Liver (tissue), 8 donors: ENCODE measurements at regions not wholly inside any gene's neighbourhood (a gene's known extent, or its start where the extent isn't known, plus 50 kb on each side); places are given as distances from the start of the nearest gene placed in this dataset.

ENCODE experiments used
- DNase-seq: peaks from one replicate; pipeline ENCODE4 v3.0.0-alpha.2; 2017; ENCODE audit warnings: low spot score
- H3K27ac ChIP-seq, 2 donors: one replicate each; pipeline ENCODE4 v1.7.0; 2013; ENCODE audit warnings: inconsistent platforms in 2 of 2, low read length in 2 of 2, control low read depth in 1 of 2, low read depth in 1 of 2, mild to moderate bottlenecking in 1 of 2
- H3K27me3 ChIP-seq, 4 donors: one replicate each; pipeline versions ENCODE4 v1.6.1 to v1.7.0; 2013; ENCODE audit warnings: low read length in 3 of 4, inconsistent platforms in 1 of 4, mild to moderate bottlenecking in 1 of 4, moderate library complexity in 1 of 4; ENCODE audit not compliant: control insufficient read depth in 4 of 4, insufficient read depth in 4 of 4
- H3K36me3 ChIP-seq, 4 donors: one replicate each; pipeline versions ENCODE4 v1.6.1 to v1.7.0; 2013; ENCODE audit warnings: low read length in 3 of 4, mild to moderate bottlenecking in 3 of 4, low read depth in 1 of 4, moderate library complexity in 1 of 4; ENCODE audit not compliant: control insufficient read depth in 4 of 4, insufficient read depth in 3 of 4
- H3K4me1 ChIP-seq, 4 donors: one replicate each; pipeline versions ENCODE4 v1.6.1 to v1.7.0; 2013; ENCODE audit warnings: low read length in 3 of 4, mild to moderate bottlenecking in 3 of 4, moderate library complexity in 1 of 4; ENCODE audit not compliant: control insufficient read depth in 4 of 4, insufficient read depth in 4 of 4
- H3K4me3 ChIP-seq, 3 donors: one replicate each; pipeline versions ENCODE4 v1.6.1 to v1.7.0; 2013; ENCODE audit warnings: low read length in 3 of 3, control low read depth in 1 of 3, low read depth in 1 of 3, mild to moderate bottlenecking in 1 of 3
- H3K9ac ChIP-seq, 2 donors: one replicate each; pipeline ENCODE4 v1.7.0; 2013; ENCODE audit warnings: low read length in 2 of 2, mild to moderate bottlenecking in 2 of 2, moderate library complexity in 2 of 2, control low read depth in 1 of 2, low read depth in 1 of 2
- H3K9me3 ChIP-seq, 4 donors: one replicate each; pipeline versions ENCODE4 v1.6.1 to v1.7.0; 2013; ENCODE audit warnings: low read length in 3 of 4; ENCODE audit not compliant: control insufficient read depth in 4 of 4
- EGR1 ChIP-seq, 2 donors: IDR thresholded peaks; 2 replicates each; pipeline ENCODE4 v1.6.1; 2016 to 2018; ENCODE audit warnings: antibody characterized with exemption in 2 of 2, low read depth in 2 of 2
- FOXA1 ChIP-seq: IDR thresholded peaks from 2 replicates; pipeline ENCODE4 v1.6.1; 2016; ENCODE audit warnings: antibody characterized with exemption
- FOXA2 ChIP-seq: IDR thresholded peaks from 2 replicates; pipeline ENCODE4 v1.6.1; 2016; ENCODE audit warnings: antibody characterized with exemption
- GABPA ChIP-seq, 2 donors: IDR thresholded peaks in 1 of 2; conservative IDR thresholded peaks in 1 of 2; 2 replicates each; pipeline ENCODE4 v1.6.1; 2016; ENCODE audit warnings: antibody characterized with exemption in 2 of 2, mild to moderate bottlenecking in 1 of 2, moderate library complexity in 1 of 2
- HNF4A ChIP-seq, 2 donors: conservative IDR thresholded peaks; 2 replicates each; pipeline ENCODE4 v1.6.1; 2016; ENCODE audit warnings: antibody characterized with exemption in 2 of 2, mild to moderate bottlenecking in 2 of 2
- HNF4G ChIP-seq: IDR thresholded peaks from 2 replicates; pipeline ENCODE4 v1.6.1; 2016; ENCODE audit warnings: antibody characterized with exemption
- JUND ChIP-seq, 2 donors: IDR thresholded peaks; 2 replicates each; pipeline ENCODE4 v1.6.1; 2016; ENCODE audit warnings: antibody characterized with exemption in 2 of 2
- NR2F2 ChIP-seq: IDR thresholded peaks from 2 replicates; pipeline ENCODE4 v1.6.1; 2016; ENCODE audit warnings: antibody characterized with exemption
- RXRA ChIP-seq, 2 donors: IDR thresholded peaks; 2 replicates each; pipeline ENCODE4 v1.6.1; 2017 to 2018; ENCODE audit warnings: antibody characterized with exemption in 2 of 2, mild to moderate bottlenecking in 1 of 2
- SP1 ChIP-seq: IDR thresholded peaks from 2 replicates; pipeline ENCODE4 v1.6.1; 2018; ENCODE audit warnings: antibody characterized with exemption, mild to moderate bottlenecking
- TAF1 ChIP-seq: conservative IDR thresholded peaks from 2 replicates; pipeline ENCODE4 v1.6.1; 2016; ENCODE audit warnings: antibody characterized with exemption, mild to moderate bottlenecking
- YY1 ChIP-seq: IDR thresholded peaks from 2 replicates; pipeline ENCODE4 v1.6.1; 2016; ENCODE audit warnings: antibody characterized with exemption, mild to moderate bottlenecking
- WGBS: extraction: QIAGEN DNeasy Blood & Tissue Kit; methylation state at CpG from one replicate; pipeline ENCODE4 v1.1.7; 2013; 5-methylcytosine and 5-hydroxymethylcytosine counted together
- TF ChIP-seq, protein P1 (sequence below): IDR thresholded peaks from 2 replicates; pipeline ENCODE4 v1.6.1; 2016; ENCODE audit warnings: antibody characterized with exemption
- TF ChIP-seq, protein P2 (sequence below): IDR thresholded peaks from 2 replicates; pipeline ENCODE4 v1.6.1; 2016; ENCODE audit warnings: antibody characterized with exemption
- TF ChIP-seq, protein P3 (sequence below): IDR thresholded peaks from 2 replicates; pipeline ENCODE4 v1.6.1; 2016; ENCODE audit warnings: antibody characterized with exemption, mild to moderate bottlenecking
- TF ChIP-seq, protein P4 (sequence below): IDR thresholded peaks from 2 replicates; pipeline ENCODE4 v1.6.1; 2016; ENCODE audit warnings: antibody characterized with exemption
- TF ChIP-seq, protein P5 (sequence below): fragments of 150-350 bp; IDR thresholded peaks from 2 replicates; pipeline ENCODE4 v1.5.1; 2017; ENCODE audit warnings: improper control_type of control experiment, low read depth, low read length; ENCODE audit not compliant: missing input control
- donor health status: healthy.
- donor health status: healthy.
- donor health status: healthy.
- donor health status: healthy.
- donor health status: healthy.

DNA sequence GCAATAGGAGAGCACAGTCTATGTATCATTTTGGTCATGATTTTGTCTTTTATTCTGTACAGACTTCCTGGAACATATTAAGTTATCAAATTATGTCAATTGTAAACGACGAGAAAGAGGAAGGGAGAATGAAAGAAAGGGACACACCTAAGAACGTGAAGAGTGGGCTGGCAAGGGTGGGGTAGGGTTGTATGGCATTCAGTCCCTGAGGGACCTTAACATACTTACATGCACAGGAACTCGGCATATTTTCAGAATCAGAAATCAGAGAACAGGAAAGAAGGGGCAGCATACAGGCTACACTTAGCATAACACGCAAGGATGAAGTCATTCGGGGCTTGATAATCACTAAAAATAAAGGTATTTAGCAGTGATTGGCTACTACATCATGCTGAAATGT lies 1375.0 kb upstream of the ADGRL3 start:
- TF ChIP-seq YY1 (no peak), TAF1 (no peak), HNF4A (conservative IDR thresholded peaks at IDR 0.05) (no peak), FOXA1 (no peak), GABPA (IDR thresholded peaks at IDR 0.05 in 1 of 2, conservative IDR thresholded peaks at IDR 0.05 in 1 of 2) (no peak), SP1 (no peak), JUND (IDR thresholded peaks at IDR 0.05) (no peak), FOXA2 (no peak), HNF4G (no peak), RXRA (IDR thresholded peaks at IDR 0.05) (no peak), EGR1 (IDR thresholded peaks at IDR 0.05; ENCODE audit: low read depth in 2 of 2) (no peak)
- TF ChIP-seq, protein P1, sequence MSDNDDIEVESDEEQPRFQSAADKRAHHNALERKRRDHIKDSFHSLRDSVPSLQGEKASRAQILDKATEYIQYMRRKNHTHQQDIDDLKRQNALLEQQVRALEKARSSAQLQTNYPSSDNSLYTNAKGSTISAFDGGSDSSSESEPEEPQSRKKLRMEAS = no peak
- TF ChIP-seq, protein P2, sequence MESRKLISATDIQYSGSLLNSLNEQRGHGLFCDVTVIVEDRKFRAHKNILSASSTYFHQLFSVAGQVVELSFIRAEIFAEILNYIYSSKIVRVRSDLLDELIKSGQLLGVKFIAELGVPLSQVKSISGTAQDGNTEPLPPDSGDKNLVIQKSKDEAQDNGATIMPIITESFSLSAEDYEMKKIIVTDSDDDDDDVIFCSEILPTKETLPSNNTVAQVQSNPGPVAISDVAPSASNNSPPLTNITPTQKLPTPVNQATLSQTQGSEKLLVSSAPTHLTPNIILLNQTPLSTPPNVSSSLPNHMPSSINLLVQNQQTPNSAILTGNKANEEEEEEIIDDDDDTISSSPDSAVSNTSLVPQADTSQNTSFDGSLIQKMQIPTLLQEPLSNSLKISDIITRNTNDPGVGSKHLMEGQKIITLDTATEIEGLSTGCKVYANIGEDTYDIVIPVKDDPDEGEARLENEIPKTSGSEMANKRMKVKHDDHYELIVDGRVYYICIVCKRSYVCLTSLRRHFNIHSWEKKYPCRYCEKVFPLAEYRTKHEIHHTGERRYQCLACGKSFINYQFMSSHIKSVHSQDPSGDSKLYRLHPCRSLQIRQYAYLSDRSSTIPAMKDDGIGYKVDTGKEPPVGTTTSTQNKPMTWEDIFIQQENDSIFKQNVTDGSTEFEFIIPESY = no peak
- TF ChIP-seq, protein P3, sequence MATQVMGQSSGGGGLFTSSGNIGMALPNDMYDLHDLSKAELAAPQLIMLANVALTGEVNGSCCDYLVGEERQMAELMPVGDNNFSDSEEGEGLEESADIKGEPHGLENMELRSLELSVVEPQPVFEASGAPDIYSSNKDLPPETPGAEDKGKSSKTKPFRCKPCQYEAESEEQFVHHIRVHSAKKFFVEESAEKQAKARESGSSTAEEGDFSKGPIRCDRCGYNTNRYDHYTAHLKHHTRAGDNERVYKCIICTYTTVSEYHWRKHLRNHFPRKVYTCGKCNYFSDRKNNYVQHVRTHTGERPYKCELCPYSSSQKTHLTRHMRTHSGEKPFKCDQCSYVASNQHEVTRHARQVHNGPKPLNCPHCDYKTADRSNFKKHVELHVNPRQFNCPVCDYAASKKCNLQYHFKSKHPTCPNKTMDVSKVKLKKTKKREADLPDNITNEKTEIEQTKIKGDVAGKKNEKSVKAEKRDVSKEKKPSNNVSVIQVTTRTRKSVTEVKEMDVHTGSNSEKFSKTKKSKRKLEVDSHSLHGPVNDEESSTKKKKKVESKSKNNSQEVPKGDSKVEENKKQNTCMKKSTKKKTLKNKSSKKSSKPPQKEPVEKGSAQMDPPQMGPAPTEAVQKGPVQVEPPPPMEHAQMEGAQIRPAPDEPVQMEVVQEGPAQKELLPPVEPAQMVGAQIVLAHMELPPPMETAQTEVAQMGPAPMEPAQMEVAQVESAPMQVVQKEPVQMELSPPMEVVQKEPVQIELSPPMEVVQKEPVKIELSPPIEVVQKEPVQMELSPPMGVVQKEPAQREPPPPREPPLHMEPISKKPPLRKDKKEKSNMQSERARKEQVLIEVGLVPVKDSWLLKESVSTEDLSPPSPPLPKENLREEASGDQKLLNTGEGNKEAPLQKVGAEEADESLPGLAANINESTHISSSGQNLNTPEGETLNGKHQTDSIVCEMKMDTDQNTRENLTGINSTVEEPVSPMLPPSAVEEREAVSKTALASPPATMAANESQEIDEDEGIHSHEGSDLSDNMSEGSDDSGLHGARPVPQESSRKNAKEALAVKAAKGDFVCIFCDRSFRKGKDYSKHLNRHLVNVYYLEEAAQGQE = no peak
- TF ChIP-seq, protein P4, sequence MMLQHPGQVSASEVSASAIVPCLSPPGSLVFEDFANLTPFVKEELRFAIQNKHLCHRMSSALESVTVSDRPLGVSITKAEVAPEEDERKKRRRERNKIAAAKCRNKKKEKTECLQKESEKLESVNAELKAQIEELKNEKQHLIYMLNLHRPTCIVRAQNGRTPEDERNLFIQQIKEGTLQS = no peak
- no peak for DNase-seq
- H3K4me3 ChIP-seq = no peak overlapping the region
- no peak overlapping the region for H3K27ac ChIP-seq
- H3K27me3 ChIP-seq = no peaks in the 10 kb centered on the region
- 78% methylated on average over 6 of the region's 6 CpGs for WGBS
- H3K9me3 ChIP-seq = no peaks in the 10 kb centered on the region
- H3K36me3 ChIP-seq = no peaks in the 10 kb centered on the region
- no peak overlapping the region for H3K9ac ChIP-seq
- H3K4me1 ChIP-seq = no peaks in the 10 kb centered on the region

DNA sequence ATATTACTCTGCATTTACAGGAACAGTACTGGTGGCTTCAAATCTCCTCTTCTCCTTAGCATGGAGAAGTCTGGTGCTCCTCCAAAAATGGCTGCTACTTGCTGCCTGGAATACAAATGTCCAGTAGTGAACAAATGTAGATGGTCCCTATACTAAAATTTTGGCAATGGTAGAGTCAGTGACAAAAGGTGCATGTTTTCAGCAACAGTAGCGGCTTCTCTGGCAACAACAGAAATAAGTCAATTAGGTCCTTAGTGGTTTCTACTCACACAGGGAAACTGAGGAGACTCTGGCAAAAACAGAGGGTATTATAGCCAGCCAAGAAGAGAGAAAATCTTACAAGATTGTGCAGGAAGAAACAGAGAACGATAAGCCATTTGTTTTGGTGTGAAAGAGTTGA lies 1368.4 kb upstream of the ADGRL3 start:
- no peak overlapping the region for H3K9ac ChIP-seq

More for the DNA sequence above, 1368.4 kb upstream of the ADGRL3 start:
- Histone ChIP-seq H3K27ac (no peak overlapping the region), H3K4me3 (no peak overlapping the region), H3K36me3 (no peaks in the 10 kb centered on the region), H3K9me3 (no peaks in the 10 kb centered on the region), H3K27me3 (no peaks in the 10 kb centered on the region), H3K4me1 (no peaks in the 10 kb centered on the region)
- no peak for DNase-seq
- WGBS = 49% methylated on average over 2 of the region's 2 CpGs
- no peak for TF ChIP-seq NR2F2
- TF ChIP-seq TAF1 = no peak
- TF ChIP-seq YY1 = no peak
- no peak for TF ChIP-seq SP1
- TF ChIP-seq, protein P5, sequence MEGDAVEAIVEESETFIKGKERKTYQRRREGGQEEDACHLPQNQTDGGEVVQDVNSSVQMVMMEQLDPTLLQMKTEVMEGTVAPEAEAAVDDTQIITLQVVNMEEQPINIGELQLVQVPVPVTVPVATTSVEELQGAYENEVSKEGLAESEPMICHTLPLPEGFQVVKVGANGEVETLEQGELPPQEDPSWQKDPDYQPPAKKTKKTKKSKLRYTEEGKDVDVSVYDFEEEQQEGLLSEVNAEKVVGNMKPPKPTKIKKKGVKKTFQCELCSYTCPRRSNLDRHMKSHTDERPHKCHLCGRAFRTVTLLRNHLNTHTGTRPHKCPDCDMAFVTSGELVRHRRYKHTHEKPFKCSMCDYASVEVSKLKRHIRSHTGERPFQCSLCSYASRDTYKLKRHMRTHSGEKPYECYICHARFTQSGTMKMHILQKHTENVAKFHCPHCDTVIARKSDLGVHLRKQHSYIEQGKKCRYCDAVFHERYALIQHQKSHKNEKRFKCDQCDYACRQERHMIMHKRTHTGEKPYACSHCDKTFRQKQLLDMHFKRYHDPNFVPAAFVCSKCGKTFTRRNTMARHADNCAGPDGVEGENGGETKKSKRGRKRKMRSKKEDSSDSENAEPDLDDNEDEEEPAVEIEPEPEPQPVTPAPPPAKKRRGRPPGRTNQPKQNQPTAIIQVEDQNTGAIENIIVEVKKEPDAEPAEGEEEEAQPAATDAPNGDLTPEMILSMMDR = no peak
